ENCODE measurements at regions not wholly inside any gene's neighbourhood (a gene's known extent, or its start where the extent isn't known, plus 50 kb on each side); places are given as distances from the start of the nearest gene placed in this dataset.

GRCh38 chr21:35860189-35860869 is 200.0 kb downstream of the SETD4 start:
- Histone ChIP-seq H3K9ac (ENCODE audit: low read length) (no peak overlapping the region), H3K27ac (ENCODE audit: low read depth, low read length) (no peak overlapping the region), H3K36me3 (ENCODE audit: control insufficient read depth, insufficient read depth, low read length) (no peaks in the 10 kb centered on the region), H3K4me1 (ENCODE audit: control insufficient read depth, insufficient read depth, low read length) (no peaks in the 10 kb centered on the region), H3K9me3 (ENCODE audit: control insufficient read depth, insufficient read depth, low read depth, low read length) (no peaks in the 10 kb centered on the region), H3K27me3 (ENCODE audit: control insufficient read depth, insufficient read depth, low read length) (no peaks in the 10 kb centered on the region), H3K4me3 (ENCODE audit: low read depth, low read length) (no peak overlapping the region)

GRCh38 chr21:35859677-35860076 is 200.6 kb downstream of the SETD4 start:
- no peaks in the 10 kb centered on the region for H3K36me3 ChIP-seq (ENCODE audit: control insufficient read depth, insufficient read depth, low read length)

GRCh38 chr21:35857095-35857494 is 203.2 kb downstream of the SETD4 start:
- H3K36me3 ChIP-seq (ENCODE audit: control insufficient read depth, insufficient read depth, low read length) = no peaks in the 10 kb centered on the region
- no peaks in the 10 kb centered on the region for H3K4me1 ChIP-seq (ENCODE audit: control insufficient read depth, insufficient read depth, low read length)
- no peak overlapping the region for H3K4me3 ChIP-seq (ENCODE audit: low read depth, low read length)

More at GRCh38 chr21:35859677-35860076, 200.6 kb downstream of the SETD4 start:
- no peak overlapping the region for H3K9ac ChIP-seq (ENCODE audit: low read length)
- no peak overlapping the region for H3K4me3 ChIP-seq (ENCODE audit: low read depth, low read length)
- H3K27ac ChIP-seq (ENCODE audit: low read depth, low read length) = no peak overlapping the region
- H3K9me3 ChIP-seq (ENCODE audit: control insufficient read depth, insufficient read depth, low read depth, low read length) = no peaks in the 10 kb centered on the region
- H3K27me3 ChIP-seq (ENCODE audit: control insufficient read depth, insufficient read depth, low read length) = no peaks in the 10 kb centered on the region
- H3K4me1 ChIP-seq (ENCODE audit: control insufficient read depth, insufficient read depth, low read length) = no peaks in the 10 kb centered on the region

GRCh38 chr21:35855484-35855883 is 204.8 kb downstream of the SETD4 start:
- Histone ChIP-seq H3K4me1 (ENCODE audit: control insufficient read depth, insufficient read depth, low read length) (no peaks in the 10 kb centered on the region), H3K9ac (ENCODE audit: low read length) (no peak overlapping the region), H3K36me3 (ENCODE audit: control insufficient read depth, insufficient read depth, low read length) (no peaks in the 10 kb centered on the region), H3K9me3 (ENCODE audit: control insufficient read depth, insufficient read depth, low read depth, low read length) (no peaks in the 10 kb centered on the region), H3K27ac (ENCODE audit: low read depth, low read length) (no peak overlapping the region), H3K4me3 (ENCODE audit: low read depth, low read length) (no peak overlapping the region), H3K27me3 (ENCODE audit: control insufficient read depth, insufficient read depth, low read length) (no peaks in the 10 kb centered on the region; the same call in 1 of the 2 replicates)

More at GRCh38 chr21:35857095-35857494, 203.2 kb downstream of the SETD4 start:
- Histone ChIP-seq H3K27ac (ENCODE audit: low read depth, low read length) (no peak overlapping the region), H3K9me3 (ENCODE audit: control insufficient read depth, insufficient read depth, low read depth, low read length) (no peaks in the 10 kb centered on the region), H3K27me3 (ENCODE audit: control insufficient read depth, insufficient read depth, low read length) (no peaks in the 10 kb centered on the region; the same call in 1 of the 2 replicates), H3K9ac (ENCODE audit: low read length) (no peak overlapping the region)

GRCh38 chr21:35854281-35854680 is 206.0 kb downstream of the SETD4 start:
- H3K36me3 ChIP-seq (ENCODE audit: control insufficient read depth, insufficient read depth, low read length) = no peaks in the 10 kb centered on the region
- no peak overlapping the region for H3K27ac ChIP-seq (ENCODE audit: low read depth, low read length)
- no peaks in the 10 kb centered on the region for H3K4me1 ChIP-seq (ENCODE audit: control insufficient read depth, insufficient read depth, low read length)
- H3K4me3 ChIP-seq (ENCODE audit: low read depth, low read length) = no peak overlapping the region
- no peaks in the 10 kb centered on the region for H3K9me3 ChIP-seq (ENCODE audit: control insufficient read depth, insufficient read depth, low read depth, low read length)
- no peak overlapping the region for H3K9ac ChIP-seq (ENCODE audit: low read length)
- H3K27me3 ChIP-seq (ENCODE audit: control insufficient read depth, insufficient read depth, low read length) = no peaks in the 10 kb centered on the region; the same call in 1 of the 2 replicates

GRCh38 chr21:35853321-35854239 is 206.7 kb downstream of the SETD4 start:
- H3K27me3 ChIP-seq (ENCODE audit: control insufficient read depth, insufficient read depth, low read length) = no peaks in the 10 kb centered on the region; the same call in 1 of the 2 replicates
- no peak overlapping the region for H3K4me3 ChIP-seq (ENCODE audit: low read depth, low read length)
- no peaks in the 10 kb centered on the region for H3K36me3 ChIP-seq (ENCODE audit: control insufficient read depth, insufficient read depth, low read length)
- no peak overlapping the region for H3K9ac ChIP-seq (ENCODE audit: low read length)
- no peaks in the 10 kb centered on the region for H3K4me1 ChIP-seq (ENCODE audit: control insufficient read depth, insufficient read depth, low read length)
- H3K9me3 ChIP-seq (ENCODE audit: control insufficient read depth, insufficient read depth, low read depth, low read length) = no peaks in the 10 kb centered on the region
- H3K27ac ChIP-seq (ENCODE audit: low read depth, low read length) = no peak overlapping the region

- Histone ChIP-seq H3K27ac (ENCODE audit: low read depth, low read length) (no peak overlapping the region), H3K4me3 (ENCODE audit: low read depth, low read length) (no peak overlapping the region), H3K9ac (ENCODE audit: low read length) (no peak overlapping the region), H3K36me3 (ENCODE audit: control insufficient read depth, insufficient read depth, low read length) (no peaks in the 10 kb centered on the region), H3K9me3 (ENCODE audit: control insufficient read depth, insufficient read depth, low read depth, low read length) (no peaks in the 10 kb centered on the region), H3K27me3 (ENCODE audit: control insufficient read depth, insufficient read depth, low read length) (no peaks in the 10 kb centered on the region; the same call in 1 of the 2 replicates), H3K4me1 (ENCODE audit: control insufficient read depth, insufficient read depth, low read length) (no peaks in the 10 kb centered on the region)
Observed at GRCh38 chr21:35852820-35853219, 207.5 kb downstream of the SETD4 start.

- Histone ChIP-seq H3K9me3 (ENCODE audit: control insufficient read depth, insufficient read depth, low read depth, low read length) (no peaks in the 10 kb centered on the region), H3K36me3 (ENCODE audit: control insufficient read depth, insufficient read depth, low read length) (no peaks in the 10 kb centered on the region), H3K4me1 (ENCODE audit: control insufficient read depth, insufficient read depth, low read length) (no peaks in the 10 kb centered on the region), H3K9ac (ENCODE audit: low read length) (no peak overlapping the region), H3K27ac (ENCODE audit: low read depth, low read length) (no peak overlapping the region), H3K4me3 (ENCODE audit: low read depth, low read length) (no peak overlapping the region), H3K27me3 (ENCODE audit: control insufficient read depth, insufficient read depth, low read length) (no peaks in the 10 kb centered on the region; the same call in 1 of the 2 replicates)
Observed at GRCh38 chr21:35850542-35851103, 209.7 kb downstream of the SETD4 start.

GRCh38 chr21:35850029-35850428 is 210.3 kb downstream of the SETD4 start:
- no peak overlapping the region for H3K4me3 ChIP-seq (ENCODE audit: low read depth, low read length)
- no peaks in the 10 kb centered on the region for H3K36me3 ChIP-seq (ENCODE audit: control insufficient read depth, insufficient read depth, low read length)
- H3K9ac ChIP-seq (ENCODE audit: low read length) = no peak overlapping the region
- no peaks in the 10 kb centered on the region for H3K9me3 ChIP-seq (ENCODE audit: control insufficient read depth, insufficient read depth, low read depth, low read length)
- no peaks in the 10 kb centered on the region; the same call in 1 of the 2 replicates for H3K27me3 ChIP-seq (ENCODE audit: control insufficient read depth, insufficient read depth, low read length)
- H3K27ac ChIP-seq (ENCODE audit: low read depth, low read length) = no peak overlapping the region
- no peaks in the 10 kb centered on the region for H3K4me1 ChIP-seq (ENCODE audit: control insufficient read depth, insufficient read depth, low read length)

GRCh38 chr21:35849144-35849543 is 211.2 kb downstream of the SETD4 start:
- Histone ChIP-seq H3K36me3 (ENCODE audit: control insufficient read depth, insufficient read depth, low read length) (no peaks in the 10 kb centered on the region), H3K4me1 (ENCODE audit: control insufficient read depth, insufficient read depth, low read length) (no peaks in the 10 kb centered on the region), H3K9me3 (ENCODE audit: control insufficient read depth, insufficient read depth, low read depth, low read length) (no peaks in the 10 kb centered on the region), H3K27ac (ENCODE audit: low read depth, low read length) (no peak overlapping the region), H3K4me3 (ENCODE audit: low read depth, low read length) (no peak overlapping the region), H3K9ac (ENCODE audit: low read length) (no peak overlapping the region), H3K27me3 (ENCODE audit: control insufficient read depth, insufficient read depth, low read length) (no peaks in the 10 kb centered on the region; the same call in 1 of the 2 replicates)
